ENCODE measurements at regions not wholly inside any gene's neighbourhood (a gene's known extent, or its start where the extent isn't known, plus 50 kb on each side); places are given as distances from the start of the nearest gene placed in this dataset.

DNA sequence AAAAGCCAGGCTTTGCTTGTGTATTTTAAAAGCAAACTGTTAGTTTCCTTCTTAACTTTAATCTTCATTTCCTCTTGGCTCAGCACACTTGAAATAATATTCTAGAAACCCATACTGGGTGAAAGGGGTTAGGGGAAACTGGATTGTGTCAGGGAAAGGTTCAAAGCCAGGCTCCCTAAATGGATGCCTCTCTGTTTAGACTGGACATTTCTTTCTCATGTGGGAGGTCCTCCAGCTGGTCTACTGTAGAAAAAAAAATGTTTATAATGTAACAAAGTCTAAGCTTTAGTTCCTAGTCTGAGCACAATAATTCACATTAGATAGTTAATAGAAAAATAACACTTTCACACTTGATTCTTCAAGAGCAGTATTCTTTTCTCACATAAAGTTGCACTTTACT, 89.0 kb upstream of the AKIRIN2 start:
- H2BK12ac ChIP-seq (ENCODE audit: insufficient read length, low read depth, low read length): no peak overlapping the region
- no peak overlapping the region for H3K9ac ChIP-seq (ENCODE audit: extremely low read depth, insufficient read length, low read length)
- H3K27ac ChIP-seq (ENCODE audit: insufficient read length, low read depth, low read length): no peak overlapping the region
- H2BK15ac ChIP-seq (ENCODE audit: low read depth, low read length): no peak overlapping the region
- H3K23me2 ChIP-seq (ENCODE audit: insufficient read length, low read depth, low read length, poor library complexity, severe bottlenecking): no peaks in the 10 kb centered on the region
- H3K4me2 ChIP-seq (ENCODE audit: insufficient read depth, insufficient read length, low read length): no peak overlapping the region
- H4K20me1 ChIP-seq (ENCODE audit: control insufficient read depth, insufficient read depth, insufficient read length): no peaks in the 10 kb centered on the region
- Mint-ChIP-seq H3K4me3 (no peak overlapping the region), H3K36me3 (ENCODE audit: insufficient read depth in 1 of 3, low read depth in 3 of 3) (0 out of 7 replicates have a peak, but pooled peaks cover 0 to 3% (median 0%) of the 10 kb centered on the region in 3 experiments), H3K4me1 (peaks cover 31 to 37% of the 10 kb centered on the region in 2 experiments), H3K9me3 (no peaks in the 10 kb centered on the region; a peak in 1 of 5 replicates), H3K27me3 (ENCODE audit: low read depth) (no peaks in the 10 kb centered on the region), H3K27ac (no peak overlapping the region)
- no peak overlapping the region for H3K56ac ChIP-seq (ENCODE audit: insufficient read length, low read depth, low read length)
- no peak for DNase-seq
- no peak overlapping the region for H2BK20ac ChIP-seq (ENCODE audit: low read depth, low read length, poor library complexity, severe bottlenecking)
- no peak overlapping the region for H4K91ac ChIP-seq (ENCODE audit: insufficient read length, low read depth, low read length)
- H2AK5ac ChIP-seq (ENCODE audit: insufficient read length, low read length): no peak overlapping the region
- no peak overlapping the region for H3K4ac ChIP-seq (ENCODE audit: low read depth, low read length)
- H3K4me1 ChIP-seq (ENCODE audit: insufficient read depth, low read length): peaks cover 11% of the 10 kb centered on the region; the same call in 1 of the 2 replicates
- H2BK120ac ChIP-seq (ENCODE audit: low read depth, low read length, poor library complexity, severe bottlenecking): no peak overlapping the region
- no peaks in the 10 kb centered on the region for H3K79me2 ChIP-seq (ENCODE audit: insufficient read depth, low read length)
- H2BK5ac ChIP-seq (ENCODE audit: insufficient read length, low read length): no peak overlapping the region
- TF ChIP-seq, protein P1, sequence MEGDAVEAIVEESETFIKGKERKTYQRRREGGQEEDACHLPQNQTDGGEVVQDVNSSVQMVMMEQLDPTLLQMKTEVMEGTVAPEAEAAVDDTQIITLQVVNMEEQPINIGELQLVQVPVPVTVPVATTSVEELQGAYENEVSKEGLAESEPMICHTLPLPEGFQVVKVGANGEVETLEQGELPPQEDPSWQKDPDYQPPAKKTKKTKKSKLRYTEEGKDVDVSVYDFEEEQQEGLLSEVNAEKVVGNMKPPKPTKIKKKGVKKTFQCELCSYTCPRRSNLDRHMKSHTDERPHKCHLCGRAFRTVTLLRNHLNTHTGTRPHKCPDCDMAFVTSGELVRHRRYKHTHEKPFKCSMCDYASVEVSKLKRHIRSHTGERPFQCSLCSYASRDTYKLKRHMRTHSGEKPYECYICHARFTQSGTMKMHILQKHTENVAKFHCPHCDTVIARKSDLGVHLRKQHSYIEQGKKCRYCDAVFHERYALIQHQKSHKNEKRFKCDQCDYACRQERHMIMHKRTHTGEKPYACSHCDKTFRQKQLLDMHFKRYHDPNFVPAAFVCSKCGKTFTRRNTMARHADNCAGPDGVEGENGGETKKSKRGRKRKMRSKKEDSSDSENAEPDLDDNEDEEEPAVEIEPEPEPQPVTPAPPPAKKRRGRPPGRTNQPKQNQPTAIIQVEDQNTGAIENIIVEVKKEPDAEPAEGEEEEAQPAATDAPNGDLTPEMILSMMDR (conservative IDR thresholded peaks at IDR 0.05): no peak
- H4K8ac ChIP-seq (replicated peaks; ENCODE audit: insufficient read length, low read depth, low read length): no peak overlapping the region
- no peak overlapping the region for H3K23ac ChIP-seq (ENCODE audit: insufficient read length, low read depth, low read length)
- H3K9me3 ChIP-seq (ENCODE audit: control insufficient read depth, low read depth, low read length): no peaks in the 10 kb centered on the region
- no peak overlapping the region for H4K5ac ChIP-seq (ENCODE audit: insufficient read length, low read depth, low read length)
- H3K14ac ChIP-seq (ENCODE audit: insufficient read depth, low read length): no peak overlapping the region
- no peaks in the 10 kb centered on the region for H3K27me3 ChIP-seq (ENCODE audit: insufficient read depth, low read length)
- no peak overlapping the region for H3K18ac ChIP-seq (ENCODE audit: insufficient read length, low read depth, low read length)
- no peak overlapping the region for H2AFZ ChIP-seq (ENCODE audit: low read length)
- no peak overlapping the region for H3T11ph ChIP-seq (ENCODE audit: low read length)
- no peaks in the 10 kb centered on the region for H3K79me1 ChIP-seq (ENCODE audit: insufficient read depth, low read depth, low read length, poor library complexity, severe bottlenecking)
